GM12874 (cell line): ENCODE measurements at regions not wholly inside any gene's neighbourhood (a gene's known extent, or its start where the extent isn't known, plus 50 kb on each side); places are given as distances from the start of the nearest gene placed in this dataset.

ENCODE experiments used
- CTCF ChIP-seq: IDR thresholded peaks from 2 replicates; pipeline ENCODE4 v1.5.1; 2011; ENCODE audit warnings: low read depth, mild to moderate bottlenecking, control low read depth, low read length, moderate library complexity; ENCODE audit not compliant: insufficient read depth

- TF ChIP-seq CTCF = no peak
Measured at GRCh38 chr11:80694385-80694784, 1253.6 kb upstream of the TENM4 start.

DNA sequence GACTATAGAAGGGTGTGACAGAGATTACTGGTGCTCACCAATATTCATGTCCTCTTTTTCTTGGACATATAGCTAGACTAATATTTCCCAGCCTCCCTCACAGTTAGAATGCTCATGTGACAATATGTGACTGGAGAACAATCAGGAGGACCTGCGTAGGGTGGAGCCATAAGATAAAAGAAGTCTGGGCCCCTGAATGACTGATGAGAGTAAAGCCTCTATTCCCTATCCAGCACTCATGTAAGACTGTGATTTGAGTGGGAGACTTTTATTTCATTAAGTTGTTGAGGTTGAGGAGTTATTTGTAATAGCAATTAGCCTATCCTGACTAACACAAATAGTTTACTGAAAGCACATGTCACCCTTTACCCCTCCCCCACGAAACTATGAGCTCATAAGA is 1247.1 kb upstream of the TENM4 start:
- no peak for TF ChIP-seq CTCF

GRCh38 chr11:80686889-80687288 is 1246.1 kb upstream of the TENM4 start:
- no peak for TF ChIP-seq CTCF

- no peak for TF ChIP-seq CTCF
Measured at GRCh38 chr11:80673566-80673965, 1232.7 kb upstream of the TENM4 start.

GRCh38 chr11:80669620-80670019 is 1228.8 kb upstream of the TENM4 start:
- TF ChIP-seq CTCF = no peak

DNA sequence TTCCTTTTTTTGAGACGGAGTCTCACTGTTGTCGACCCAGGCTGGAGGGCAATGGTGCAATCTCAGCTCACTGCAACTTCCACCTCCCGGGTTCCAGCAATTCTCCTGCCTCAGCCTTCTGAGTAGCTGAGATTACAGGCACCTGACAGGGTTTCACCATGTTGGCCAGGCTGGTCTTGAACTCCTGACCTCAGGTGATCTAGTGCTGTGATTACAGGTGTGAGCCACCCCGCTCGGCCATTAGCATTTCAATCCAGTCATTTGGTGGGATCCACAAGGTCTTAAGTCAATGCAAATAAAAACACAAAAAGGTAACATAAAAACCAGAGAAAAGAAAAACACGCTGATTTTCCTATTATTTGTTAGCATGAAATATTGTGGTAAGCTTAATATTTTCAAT is 1227.2 kb upstream of the TENM4 start:
- no peak for TF ChIP-seq CTCF

DNA sequence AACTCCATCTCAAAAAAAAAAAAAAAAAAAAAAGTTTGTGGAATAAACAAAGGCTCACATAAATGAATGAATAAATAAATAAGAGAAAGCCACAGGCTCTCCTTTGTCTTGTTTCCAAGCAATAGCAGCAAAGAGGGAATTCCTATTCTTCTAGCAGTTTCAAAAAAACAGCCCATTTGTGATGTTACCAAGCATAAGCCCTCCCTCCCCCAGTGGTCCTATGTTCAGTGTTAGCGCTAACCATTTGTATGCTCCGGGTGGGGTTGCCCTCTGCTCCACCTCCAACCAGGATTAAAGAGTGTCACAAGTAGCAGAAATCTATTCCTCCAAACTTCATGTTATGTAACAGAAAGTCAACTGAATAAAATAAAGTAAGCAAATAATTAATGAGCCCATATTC is 1215.0 kb upstream of the TENM4 start:
- no peak for TF ChIP-seq CTCF

GRCh38 chr11:80650966-80651365 is 1210.1 kb upstream of the TENM4 start:
- TF ChIP-seq CTCF = no peak
